Omental fat pad (tissue), 3 donors: ENCODE measurements at regions not wholly inside any gene's neighbourhood (a gene's known extent, or its start where the extent isn't known, plus 50 kb on each side); places are given as distances from the start of the nearest gene placed in this dataset.
"Not testable (repeated sequence)": the region's sequence is repeated elsewhere in the genome, so short reads cannot be mapped to it uniquely, and the experiment has no call there.

Source experiments
- ATAC-seq: fragments of 150-250 bp; one replicate; pipeline ENCODE4 v1.9.1; 2016; ENCODE audit warnings: mild to moderate bottlenecking, moderate library complexity; ENCODE audit not compliant: low FRiP score
- DNase-seq: peaks from one replicate; pipeline ENCODE4 v3.0.0-alpha.2; 2019; ENCODE audit warnings: low spot score
- CTCF ChIP-seq, 3 donors: fragments of 450-650 bp; IDR thresholded peaks; one replicate each; pipeline ENCODE4 v1.5.1; 2016 to 2017; ENCODE audit warnings: antibody characterized with exemption in 3 of 3, mild to moderate bottlenecking in 3 of 3, moderate library complexity in 2 of 3

GRCh38 chr12:131235871-131236271 lies 282.2 kb downstream of the ADGRD1 start:
- TF ChIP-seq CTCF (IDR thresholded peaks at IDR 0.05) = no peak
- ATAC-seq (no peak), DNase-seq (no peak)

GRCh38 chr12:131239384-131240094 lies 285.8 kb downstream of the ADGRD1 start:
- no peak for ATAC-seq
- DNase-seq = no peak
- no peak for TF ChIP-seq CTCF (IDR thresholded peaks at IDR 0.05)

GRCh38 chr12:131241517-131241916 lies 287.8 kb downstream of the ADGRD1 start:
- ATAC-seq (no peak), DNase-seq (no peak)
- no peak for TF ChIP-seq CTCF (IDR thresholded peaks at IDR 0.05)

- no peak for TF ChIP-seq CTCF (IDR thresholded peaks at IDR 0.05)
- ATAC-seq (no peak), DNase-seq (no peak)
Measured at GRCh38 chr12:131242741-131243496, 289.2 kb downstream of the ADGRD1 start.

- not testable (repeated sequence) for DNase-seq, ATAC-seq
Measured at GRCh38 chr12:131244157-131244688, 290.5 kb downstream of the ADGRD1 start.

GRCh38 chr12:131245161-131245560 lies 291.5 kb downstream of the ADGRD1 start:
- DNase-seq, ATAC-seq: not testable (repeated sequence)

GRCh38 chr12:131245564-131246355 lies 292.1 kb downstream of the ADGRD1 start:
- DNase-seq (no peak), ATAC-seq (no peak)
- no peak for TF ChIP-seq CTCF (IDR thresholded peaks at IDR 0.05)

GRCh38 chr12:131247026-131247725 lies 293.5 kb downstream of the ADGRD1 start:
- not testable (repeated sequence) for ATAC-seq, DNase-seq

GRCh38 chr12:131247875-131248274 lies 294.2 kb downstream of the ADGRD1 start:
- DNase-seq, ATAC-seq: not testable (repeated sequence)
